ENCODE measurements at regions not wholly inside any gene's neighbourhood (a gene's known extent, or its start where the extent isn't known, plus 50 kb on each side); places are given as distances from the start of the nearest gene placed in this dataset.

DNA sequence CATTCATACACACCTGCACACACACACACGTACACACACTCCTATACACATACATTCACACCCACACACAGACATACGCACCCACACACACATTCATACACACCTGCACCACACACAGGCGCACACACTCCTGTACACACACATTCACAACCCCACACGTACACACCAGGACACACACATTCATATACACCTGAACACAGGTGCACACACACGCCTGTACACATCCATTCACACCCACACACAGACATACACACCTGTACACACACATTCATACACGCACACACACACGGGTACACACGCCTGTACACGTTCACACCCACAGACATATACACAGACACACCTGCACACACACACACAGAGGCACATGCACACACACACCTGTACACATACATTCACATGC lies 53.0 kb upstream of the PPP2R3B start:
- POLR2A ChIA-PET, result no interaction called here
- Histone ChIP-seq H3K36me3 (ENCODE audit: control insufficient read depth in 2 of 2, insufficient read depth in 1 of 2, low read length in 2 of 2) (no peaks in the 10 kb centered on the region), H3K4me3 (ENCODE audit: low read depth, low read length) (no peak overlapping the region), H3K9me3 (ENCODE audit: control insufficient read depth, insufficient read depth, low read depth, low read length) (no peaks in the 10 kb centered on the region), H3K4me1 (ENCODE audit: control insufficient read depth, insufficient read depth, low read length) (no peaks in the 10 kb centered on the region), H3K27ac (ENCODE audit: extremely low read depth, low read depth, low read length) (no peak overlapping the region)
- TF ChIP-seq ZNF18 (tag by site-specific recombination; IDR thresholded peaks at IDR 0.05), result peak; percentile 77; the same call in 1 of the 2 replicates
- TF ChIP-seq ZNF169 (tag by site-specific recombination; IDR thresholded peaks at IDR 0.05), result no peak
- peak; percentile 79 for TF ChIP-seq ZSCAN4 (tag by site-specific recombination; IDR thresholded peaks at IDR 0.05)
- TF ChIP-seq ZNF548 (tag by site-specific recombination; IDR thresholded peaks at IDR 0.05), result no peak
- TF ChIP-seq, protein P1, sequence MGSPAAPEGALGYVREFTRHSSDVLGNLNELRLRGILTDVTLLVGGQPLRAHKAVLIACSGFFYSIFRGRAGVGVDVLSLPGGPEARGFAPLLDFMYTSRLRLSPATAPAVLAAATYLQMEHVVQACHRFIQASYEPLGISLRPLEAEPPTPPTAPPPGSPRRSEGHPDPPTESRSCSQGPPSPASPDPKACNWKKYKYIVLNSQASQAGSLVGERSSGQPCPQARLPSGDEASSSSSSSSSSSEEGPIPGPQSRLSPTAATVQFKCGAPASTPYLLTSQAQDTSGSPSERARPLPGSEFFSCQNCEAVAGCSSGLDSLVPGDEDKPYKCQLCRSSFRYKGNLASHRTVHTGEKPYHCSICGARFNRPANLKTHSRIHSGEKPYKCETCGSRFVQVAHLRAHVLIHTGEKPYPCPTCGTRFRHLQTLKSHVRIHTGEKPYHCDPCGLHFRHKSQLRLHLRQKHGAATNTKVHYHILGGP (tag by site-specific recombination; IDR thresholded peaks at IDR 0.05), result no peak
- 0 out of 2 replicates have a peak, but pooled peaks have one; percentile 36 for TF ChIP-seq EGR2 (tag by site-specific recombination; IDR thresholded peaks at IDR 0.05; ENCODE audit: low read depth)
- 0 out of 2 replicates have a peak, but pooled peaks have one; percentile 6 for TF ChIP-seq ZFHX2 (tag by site-specific recombination; conservative IDR thresholded peaks at IDR 0.05)
- CTCF ChIA-PET, result no interaction called here

DNA sequence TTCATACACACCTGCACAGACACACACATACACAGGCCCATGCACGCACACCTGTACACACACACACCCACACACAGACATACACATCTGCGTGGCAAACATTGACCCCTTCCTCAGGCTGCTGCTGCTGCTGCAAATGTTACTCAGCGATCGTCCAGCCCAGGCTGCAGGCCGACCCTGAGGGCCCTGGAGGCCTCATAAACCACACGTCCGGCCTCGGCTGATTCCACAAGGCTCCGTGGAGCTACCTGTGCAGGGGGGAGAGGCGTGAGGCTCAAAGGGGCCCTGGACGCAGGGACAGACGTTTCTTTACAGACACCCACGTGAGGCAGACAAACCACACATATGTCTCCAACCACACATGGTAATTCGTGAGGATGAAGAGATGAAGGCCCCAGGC lies 53.9 kb upstream of the PPP2R3B start:
- Histone ChIP-seq H3K4me3 (ENCODE audit: low read depth, low read length) (no peak overlapping the region), H3K9me3 (ENCODE audit: control insufficient read depth, insufficient read depth, low read depth, low read length) (no peaks in the 10 kb centered on the region), H3K4me1 (ENCODE audit: control insufficient read depth, insufficient read depth, low read length) (no peaks in the 10 kb centered on the region), H3K36me3 (ENCODE audit: control insufficient read depth in 2 of 2, insufficient read depth in 1 of 2, low read length in 2 of 2) (no peaks in the 10 kb centered on the region), H3K27ac (ENCODE audit: extremely low read depth, low read depth, low read length) (no peak overlapping the region)
- POLR2A ChIA-PET, result no interaction called here
- CTCF ChIA-PET, result no interaction called here
- TF ChIP-seq ZNF518A (tag by site-specific recombination; conservative IDR thresholded peaks at IDR 0.05; ENCODE audit: low read depth) (no peak), SP7 (tag by site-specific recombination; IDR thresholded peaks at IDR 0.05) (no peak), ZNF146 (tag by site-specific recombination; IDR thresholded peaks at IDR 0.05) (no peak), ZNF426 (tag by site-specific recombination; IDR thresholded peaks at IDR 0.05) (no peak), ZNF169 (tag by site-specific recombination; IDR thresholded peaks at IDR 0.05) (no peak), WT1 (tag by site-specific recombination; IDR thresholded peaks at IDR 0.05) (no peak), ZNF843 (tag by site-specific recombination; IDR thresholded peaks at IDR 0.05) (no peak)
- TF ChIP-seq, protein P2, sequence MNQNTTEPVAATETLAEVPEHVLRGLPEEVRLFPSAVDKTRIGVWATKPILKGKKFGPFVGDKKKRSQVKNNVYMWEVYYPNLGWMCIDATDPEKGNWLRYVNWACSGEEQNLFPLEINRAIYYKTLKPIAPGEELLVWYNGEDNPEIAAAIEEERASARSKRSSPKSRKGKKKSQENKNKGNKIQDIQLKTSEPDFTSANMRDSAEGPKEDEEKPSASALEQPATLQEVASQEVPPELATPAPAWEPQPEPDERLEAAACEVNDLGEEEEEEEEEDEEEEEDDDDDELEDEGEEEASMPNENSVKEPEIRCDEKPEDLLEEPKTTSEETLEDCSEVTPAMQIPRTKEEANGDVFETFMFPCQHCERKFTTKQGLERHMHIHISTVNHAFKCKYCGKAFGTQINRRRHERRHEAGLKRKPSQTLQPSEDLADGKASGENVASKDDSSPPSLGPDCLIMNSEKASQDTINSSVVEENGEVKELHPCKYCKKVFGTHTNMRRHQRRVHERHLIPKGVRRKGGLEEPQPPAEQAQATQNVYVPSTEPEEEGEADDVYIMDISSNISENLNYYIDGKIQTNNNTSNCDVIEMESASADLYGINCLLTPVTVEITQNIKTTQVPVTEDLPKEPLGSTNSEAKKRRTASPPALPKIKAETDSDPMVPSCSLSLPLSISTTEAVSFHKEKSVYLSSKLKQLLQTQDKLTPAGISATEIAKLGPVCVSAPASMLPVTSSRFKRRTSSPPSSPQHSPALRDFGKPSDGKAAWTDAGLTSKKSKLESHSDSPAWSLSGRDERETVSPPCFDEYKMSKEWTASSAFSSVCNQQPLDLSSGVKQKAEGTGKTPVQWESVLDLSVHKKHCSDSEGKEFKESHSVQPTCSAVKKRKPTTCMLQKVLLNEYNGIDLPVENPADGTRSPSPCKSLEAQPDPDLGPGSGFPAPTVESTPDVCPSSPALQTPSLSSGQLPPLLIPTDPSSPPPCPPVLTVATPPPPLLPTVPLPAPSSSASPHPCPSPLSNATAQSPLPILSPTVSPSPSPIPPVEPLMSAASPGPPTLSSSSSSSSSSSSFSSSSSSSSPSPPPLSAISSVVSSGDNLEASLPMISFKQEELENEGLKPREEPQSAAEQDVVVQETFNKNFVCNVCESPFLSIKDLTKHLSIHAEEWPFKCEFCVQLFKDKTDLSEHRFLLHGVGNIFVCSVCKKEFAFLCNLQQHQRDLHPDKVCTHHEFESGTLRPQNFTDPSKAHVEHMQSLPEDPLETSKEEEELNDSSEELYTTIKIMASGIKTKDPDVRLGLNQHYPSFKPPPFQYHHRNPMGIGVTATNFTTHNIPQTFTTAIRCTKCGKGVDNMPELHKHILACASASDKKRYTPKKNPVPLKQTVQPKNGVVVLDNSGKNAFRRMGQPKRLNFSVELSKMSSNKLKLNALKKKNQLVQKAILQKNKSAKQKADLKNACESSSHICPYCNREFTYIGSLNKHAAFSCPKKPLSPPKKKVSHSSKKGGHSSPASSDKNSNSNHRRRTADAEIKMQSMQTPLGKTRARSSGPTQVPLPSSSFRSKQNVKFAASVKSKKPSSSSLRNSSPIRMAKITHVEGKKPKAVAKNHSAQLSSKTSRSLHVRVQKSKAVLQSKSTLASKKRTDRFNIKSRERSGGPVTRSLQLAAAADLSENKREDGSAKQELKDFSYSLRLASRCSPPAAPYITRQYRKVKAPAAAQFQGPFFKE (tag by site-specific recombination; IDR thresholded peaks at IDR 0.05; ENCODE audit: borderline replicate concordance), result no peak

All from HEK293 (cell line).